ENCODE measurements at regions not wholly inside any gene's neighbourhood (a gene's known extent, or its start where the extent isn't known, plus 50 kb on each side); places are given as distances from the start of the nearest gene placed in this dataset.

DNA sequence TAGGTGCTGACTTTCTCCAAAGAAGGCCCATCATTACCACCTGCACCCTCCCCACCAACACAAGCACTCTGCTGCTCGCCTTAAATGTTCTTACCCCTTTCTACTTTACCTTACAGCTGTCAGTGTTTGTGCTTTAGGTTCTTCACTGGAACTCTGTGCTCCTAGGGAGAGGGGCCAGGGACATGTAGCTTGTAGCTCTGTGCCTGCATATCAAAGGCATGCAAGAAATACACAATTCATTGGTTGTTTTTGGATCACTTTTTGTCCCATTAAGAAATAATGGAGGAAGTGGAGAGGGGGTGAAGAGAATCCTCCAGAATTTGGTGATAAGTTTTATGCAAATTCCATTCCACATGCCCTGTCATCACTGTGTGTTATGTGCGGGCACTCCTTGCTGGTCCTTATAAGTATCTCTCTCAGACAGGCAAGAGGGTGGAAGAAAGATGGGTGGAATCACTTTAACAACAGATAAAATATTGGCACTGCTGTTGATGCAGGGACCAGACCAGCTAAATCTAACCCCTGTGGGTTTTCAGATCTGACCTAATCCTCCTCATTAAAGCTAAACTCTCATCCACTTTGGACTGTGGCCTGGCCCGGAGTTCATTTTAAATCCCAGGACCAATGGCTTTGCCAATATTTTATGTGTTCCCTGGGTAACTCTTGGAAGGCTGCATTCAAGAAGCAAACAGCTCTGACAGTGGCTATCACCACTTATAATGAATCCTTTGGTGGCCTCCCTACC lies 375.8 kb upstream of the NFE2L3 start:
- no peak for DNase-seq (ENCODE audit: low spot score)

- no peak for DNase-seq (ENCODE audit: low spot score)
Measured at GRCh38 chr7:25776744-25777123, 375.3 kb upstream of the NFE2L3 start.

GRCh38 chr7:25777969-25778708 lies 373.9 kb upstream of the NFE2L3 start:
- DNase-seq (ENCODE audit: low spot score), result no peak

- no peak for DNase-seq (ENCODE audit: low spot score)
Measured at GRCh38 chr7:25779002-25779546, 372.9 kb upstream of the NFE2L3 start.

GRCh38 chr7:25780904-25781303 lies 371.1 kb upstream of the NFE2L3 start:
- no peak for DNase-seq (ENCODE audit: low spot score)

- DNase-seq (ENCODE audit: low spot score), result no peak
Measured at GRCh38 chr7:25781704-25782103, 370.3 kb upstream of the NFE2L3 start.

GRCh38 chr7:25786936-25787335 lies 365.1 kb upstream of the NFE2L3 start:
- no peak for DNase-seq (ENCODE audit: low spot score)

- DNase-seq (ENCODE audit: low spot score), result no peak
Measured at GRCh38 chr7:25787336-25787735, 364.7 kb upstream of the NFE2L3 start.

DNA sequence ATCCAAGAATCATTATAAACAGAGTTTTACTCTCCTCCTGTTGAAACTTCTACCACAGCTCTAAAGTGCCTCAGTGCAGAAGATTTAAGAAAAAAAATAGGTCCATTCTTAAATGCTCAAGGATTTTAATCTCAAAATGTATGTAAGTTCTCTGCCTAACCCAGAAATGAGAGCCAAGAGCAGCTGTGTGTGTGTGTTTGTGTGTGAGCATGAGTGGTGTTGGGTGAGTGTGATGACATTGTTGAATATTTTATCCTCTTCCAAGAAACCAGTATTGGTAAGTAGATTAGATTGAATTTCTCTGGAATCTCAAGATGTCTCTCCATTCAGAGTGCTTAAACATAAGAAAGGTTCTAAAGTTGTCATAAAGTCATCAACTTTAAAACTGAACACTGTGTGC lies 363.6 kb upstream of the NFE2L3 start:
- no peak for DNase-seq (ENCODE audit: low spot score)

DNA sequence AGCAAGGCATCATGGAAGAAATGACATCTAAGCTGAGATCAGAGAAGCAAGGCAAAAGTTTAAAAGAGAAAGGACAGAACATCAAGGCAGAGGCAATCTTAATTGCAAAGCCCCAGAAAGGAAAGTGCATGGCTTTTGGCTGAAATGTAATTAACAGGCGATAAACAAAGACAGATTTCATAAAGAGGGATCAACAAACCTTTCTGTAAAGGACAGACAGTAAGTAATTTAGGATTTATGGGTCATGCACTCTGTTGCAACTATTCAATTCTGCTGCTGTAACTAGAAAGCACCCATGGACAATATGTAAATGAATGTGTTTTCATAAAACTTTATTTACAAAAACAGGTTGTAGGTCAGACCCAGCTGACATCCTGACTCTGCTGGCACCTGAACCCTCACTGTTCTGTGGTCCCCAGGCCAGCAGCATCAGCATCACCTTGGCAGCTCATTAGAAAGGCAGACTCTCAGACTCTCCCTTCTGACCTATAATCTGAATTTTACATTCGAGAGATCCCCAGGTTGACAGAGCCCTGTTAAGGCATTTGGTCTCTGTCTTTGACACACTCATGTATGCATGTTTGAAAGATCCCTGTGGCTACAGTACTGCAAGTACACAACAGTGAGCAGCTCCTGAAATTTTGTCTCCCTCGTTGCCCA lies 362.9 kb upstream of the NFE2L3 start:
- DNase-seq (ENCODE audit: low spot score), result no peak

- DNase-seq (ENCODE audit: low spot score), result no peak
Measured at GRCh38 chr7:25789701-25790640, 362.0 kb upstream of the NFE2L3 start.

DNA sequence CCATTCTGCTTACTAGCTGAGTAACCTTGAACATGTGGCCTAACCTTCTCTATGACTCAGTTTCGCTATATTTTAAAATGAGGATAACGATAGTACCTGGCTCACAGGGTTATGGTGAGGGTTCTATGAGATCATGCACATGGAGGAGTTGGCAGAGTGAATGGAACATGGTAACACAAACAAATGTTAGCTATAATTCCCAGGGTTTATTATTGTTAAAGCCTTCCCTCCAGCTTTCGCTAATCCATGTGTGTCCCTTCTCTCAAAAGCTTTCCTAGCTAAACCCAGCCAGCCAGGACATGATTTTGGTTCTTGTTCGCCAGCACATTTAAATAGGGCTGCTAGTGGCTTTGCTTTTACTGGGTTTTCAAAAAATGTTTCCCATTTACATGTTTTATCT lies 361.0 kb upstream of the NFE2L3 start:
- DNase-seq (ENCODE audit: low spot score), result no peak

GRCh38 chr7:25792586-25792985 lies 359.4 kb upstream of the NFE2L3 start:
- DNase-seq (ENCODE audit: low spot score), result no peak

GRCh38 chr7:25795824-25796235 lies 356.2 kb upstream of the NFE2L3 start:
- peak; percentile 56 for DNase-seq (ENCODE audit: low spot score)

GRCh38 chr7:25798344-25798743 lies 353.7 kb upstream of the NFE2L3 start:
- DNase-seq (ENCODE audit: low spot score), result no peak

DNA sequence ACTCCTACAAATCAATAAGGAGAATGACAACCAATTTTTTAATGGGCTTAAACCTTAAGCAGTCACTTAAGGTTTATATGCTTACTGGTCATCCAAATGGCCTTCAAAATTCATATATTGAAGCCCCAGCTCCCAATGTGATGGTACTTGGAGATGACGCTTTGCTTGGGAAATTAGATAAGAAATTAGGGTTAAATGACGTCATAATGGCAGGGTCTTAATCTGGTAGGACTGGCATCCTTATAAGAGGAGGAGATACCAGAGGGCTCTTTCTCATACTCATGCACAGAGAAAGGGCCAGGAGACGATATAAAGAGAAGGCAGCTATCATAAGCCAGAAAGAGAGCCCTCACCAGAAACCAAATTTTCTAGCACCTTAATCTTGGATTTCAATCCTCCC lies 350.8 kb upstream of the NFE2L3 start:
- no peak for DNase-seq (ENCODE audit: low spot score)

GRCh38 chr7:25802057-25802456 lies 349.9 kb upstream of the NFE2L3 start:
- DNase-seq (ENCODE audit: low spot score), result no peak

GRCh38 chr7:25802473-25802872 lies 349.5 kb upstream of the NFE2L3 start:
- no peak for DNase-seq (ENCODE audit: low spot score)

DNA sequence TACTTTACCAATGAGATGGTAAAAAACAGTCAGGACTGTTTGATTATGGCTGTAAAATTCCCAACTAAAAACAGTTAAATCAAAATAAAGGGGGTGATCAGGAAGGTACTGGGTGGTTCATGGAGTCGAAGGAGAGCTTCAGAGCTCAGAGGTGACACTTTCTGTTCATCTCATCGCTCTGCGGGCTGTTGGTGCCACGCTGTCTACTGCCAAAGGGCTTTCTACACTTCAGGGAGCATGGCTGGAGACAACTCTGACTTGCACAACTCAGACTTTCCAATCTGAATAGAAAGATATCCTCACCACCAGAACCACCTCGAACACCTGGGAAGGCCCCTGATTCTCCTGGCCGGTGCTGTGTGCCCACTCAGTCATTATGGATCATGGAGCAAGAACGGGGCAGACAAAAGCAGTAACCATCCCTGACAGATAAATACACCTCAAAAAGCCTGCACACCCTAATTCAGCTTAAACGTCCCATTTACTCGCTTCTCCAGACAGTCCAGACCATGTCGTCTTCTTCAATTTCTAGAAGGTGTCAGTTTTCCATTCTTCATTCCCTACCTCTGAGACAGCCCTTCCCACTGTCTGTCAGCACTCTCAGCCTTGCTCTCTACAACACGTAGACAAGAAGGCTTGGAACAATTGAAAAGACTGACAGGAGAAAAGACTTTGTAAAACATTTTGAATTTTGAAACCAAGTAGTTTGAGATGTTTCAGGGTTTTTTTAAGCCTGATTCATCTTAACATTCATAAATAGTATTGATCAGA lies 348.7 kb upstream of the NFE2L3 start:
- DNase-seq (ENCODE audit: low spot score), result no peak

DNA sequence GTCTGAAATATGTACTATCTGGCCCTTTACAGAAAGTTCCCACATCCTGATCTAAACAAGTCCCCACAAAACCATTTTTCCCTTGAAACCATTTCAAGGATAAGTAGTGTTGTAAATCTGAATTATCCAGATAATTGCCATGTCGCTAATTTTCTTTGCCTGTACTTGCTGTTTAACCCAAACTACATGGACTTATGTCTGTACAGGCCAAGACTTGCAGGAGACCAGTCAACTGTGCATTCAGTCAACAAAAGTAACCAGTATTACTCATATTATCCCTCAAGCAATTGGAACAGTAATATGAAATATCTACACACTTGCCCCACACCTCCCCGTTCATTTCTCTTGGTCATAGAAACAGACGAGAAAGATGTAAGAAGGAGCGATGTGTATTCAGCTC lies 347.8 kb upstream of the NFE2L3 start:
- no peak for DNase-seq (ENCODE audit: low spot score)
